ENCODE measurements at regions not wholly inside any gene's neighbourhood (a gene's known extent, or its start where the extent isn't known, plus 50 kb on each side); places are given as distances from the start of the nearest gene placed in this dataset.

DNA sequence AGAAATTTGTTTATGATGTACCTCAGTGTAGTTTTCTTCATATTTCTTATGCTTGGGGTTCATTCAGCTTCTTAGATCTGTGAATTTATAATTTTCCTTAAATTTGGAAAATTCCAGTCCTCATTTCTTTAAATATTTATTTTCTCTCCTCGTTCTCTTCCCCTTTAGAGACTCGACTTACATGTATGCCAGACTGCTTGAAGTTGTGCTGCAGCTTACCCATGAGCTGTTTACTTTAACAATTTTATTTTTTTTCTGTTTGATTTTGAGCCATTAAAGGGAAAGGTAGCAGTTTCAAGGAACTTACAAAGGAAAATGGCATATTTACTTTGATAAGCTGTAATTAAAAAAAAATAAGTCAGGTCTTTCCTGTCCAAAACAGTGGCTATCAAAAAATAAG is 123.0 kb upstream of the ZNF32 start:
- DNase-seq (ENCODE audit: low read depth), result no peak
- no peak for TF ChIP-seq CTCF (conservative IDR thresholded peaks at IDR 0.05; ENCODE audit: low read depth, low read length)
- H3K4me3 ChIP-seq (ENCODE audit: low read depth, low read length), result no peak overlapping the region

DNA sequence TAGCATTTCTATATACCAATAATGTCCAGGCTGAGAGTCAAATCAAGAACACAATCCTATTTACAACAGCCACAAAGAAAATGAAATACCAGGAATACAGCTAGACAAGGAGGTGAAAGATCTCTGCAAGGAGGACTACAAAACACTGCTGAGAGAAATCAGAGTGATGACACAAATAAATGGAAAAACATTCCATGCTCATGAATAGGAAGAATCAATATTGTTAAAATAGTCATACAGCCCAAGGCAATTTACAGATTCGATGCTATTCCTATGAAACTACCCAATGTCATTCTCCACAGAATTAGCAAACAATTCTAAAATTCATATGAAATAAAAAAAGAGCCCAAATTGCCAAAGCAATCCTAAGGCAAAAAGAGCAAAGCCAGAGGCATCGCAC is 116.8 kb upstream of the ZNF32 start:
- DNase-seq (ENCODE audit: low read depth), result no peak
- no peak overlapping the region for H3K4me3 ChIP-seq (ENCODE audit: low read depth, low read length)
- TF ChIP-seq CTCF (conservative IDR thresholded peaks at IDR 0.05; ENCODE audit: low read depth, low read length), result no peak

- DNase-seq (ENCODE audit: low read depth), result no peak
- H3K4me3 ChIP-seq (ENCODE audit: low read depth, low read length), result no peak overlapping the region
- no peak for TF ChIP-seq CTCF (conservative IDR thresholded peaks at IDR 0.05; ENCODE audit: low read depth, low read length)
Measured at GRCh38 chr10:43763846-43764245, 115.2 kb upstream of the ZNF32 start.

- no peak for TF ChIP-seq CTCF (conservative IDR thresholded peaks at IDR 0.05; ENCODE audit: low read depth, low read length)
- DNase-seq (ENCODE audit: low read depth), result no peak
- H3K4me3 ChIP-seq (ENCODE audit: low read depth, low read length), result no peak overlapping the region
Measured at GRCh38 chr10:43760514-43760913, 111.8 kb upstream of the ZNF32 start.

DNA sequence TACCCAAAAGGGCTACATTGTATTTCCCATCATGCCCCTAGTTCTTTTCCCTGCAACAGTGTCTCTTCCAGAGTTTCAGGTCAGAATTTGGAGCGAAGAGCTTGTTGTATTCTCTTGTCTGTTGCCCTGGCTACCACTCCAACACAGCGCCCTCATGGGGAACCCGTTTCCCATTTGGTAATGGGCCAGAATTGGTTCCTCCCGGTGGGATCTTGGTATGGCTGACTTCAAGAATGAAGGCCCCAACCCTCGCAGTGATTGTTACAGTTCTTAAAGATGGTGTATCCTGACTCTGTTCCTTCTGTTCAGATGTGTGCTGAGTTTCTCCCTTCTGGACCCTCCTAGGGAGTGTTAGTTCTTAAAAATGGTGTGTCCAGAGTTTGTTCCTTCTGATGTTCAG is 110.5 kb upstream of the ZNF32 start:
- no peak for DNase-seq (ENCODE audit: low read depth)
- TF ChIP-seq CTCF (conservative IDR thresholded peaks at IDR 0.05; ENCODE audit: low read depth, low read length), result no peak
- H3K4me3 ChIP-seq (ENCODE audit: low read depth, low read length), result no peak overlapping the region

- DNase-seq (ENCODE audit: low read depth), result no peak
- no peak overlapping the region for H3K4me3 ChIP-seq (ENCODE audit: low read depth, low read length)
- no peak for TF ChIP-seq CTCF (conservative IDR thresholded peaks at IDR 0.05; ENCODE audit: low read depth, low read length)
Measured at GRCh38 chr10:43756341-43756740, 107.7 kb upstream of the ZNF32 start.

GRCh38 chr10:43754569-43755260 is 106.0 kb upstream of the ZNF32 start:
- DNase-seq (ENCODE audit: low read depth), result no peak
- no peak for TF ChIP-seq CTCF (conservative IDR thresholded peaks at IDR 0.05; ENCODE audit: low read depth, low read length)
- H3K4me3 ChIP-seq (ENCODE audit: low read depth, low read length), result no peak overlapping the region

All from choroid plexus epithelial cell (primary cell).